ENCODE measurements at regions not wholly inside any gene's neighbourhood (a gene's known extent, or its start where the extent isn't known, plus 50 kb on each side); places are given as distances from the start of the nearest gene placed in this dataset.

GRCh38 chr2:187138265-187138664 lies 289.3 kb upstream of the ZSWIM2 start:
- TF ChIP-seq, protein P1, sequence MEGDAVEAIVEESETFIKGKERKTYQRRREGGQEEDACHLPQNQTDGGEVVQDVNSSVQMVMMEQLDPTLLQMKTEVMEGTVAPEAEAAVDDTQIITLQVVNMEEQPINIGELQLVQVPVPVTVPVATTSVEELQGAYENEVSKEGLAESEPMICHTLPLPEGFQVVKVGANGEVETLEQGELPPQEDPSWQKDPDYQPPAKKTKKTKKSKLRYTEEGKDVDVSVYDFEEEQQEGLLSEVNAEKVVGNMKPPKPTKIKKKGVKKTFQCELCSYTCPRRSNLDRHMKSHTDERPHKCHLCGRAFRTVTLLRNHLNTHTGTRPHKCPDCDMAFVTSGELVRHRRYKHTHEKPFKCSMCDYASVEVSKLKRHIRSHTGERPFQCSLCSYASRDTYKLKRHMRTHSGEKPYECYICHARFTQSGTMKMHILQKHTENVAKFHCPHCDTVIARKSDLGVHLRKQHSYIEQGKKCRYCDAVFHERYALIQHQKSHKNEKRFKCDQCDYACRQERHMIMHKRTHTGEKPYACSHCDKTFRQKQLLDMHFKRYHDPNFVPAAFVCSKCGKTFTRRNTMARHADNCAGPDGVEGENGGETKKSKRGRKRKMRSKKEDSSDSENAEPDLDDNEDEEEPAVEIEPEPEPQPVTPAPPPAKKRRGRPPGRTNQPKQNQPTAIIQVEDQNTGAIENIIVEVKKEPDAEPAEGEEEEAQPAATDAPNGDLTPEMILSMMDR (IDR thresholded peaks at IDR 0.05), result peak in 1 of 5 experiments; percentile 27
- no peak for TF ChIP-seq POLR2A (IDR thresholded peaks at IDR 0.05)

Data from tibial nerve (tissue), 3 donors.